AG10803 (cell line): ENCODE measurements at regions not wholly inside any gene's neighbourhood (a gene's known extent, or its start where the extent isn't known, plus 50 kb on each side); places are given as distances from the start of the nearest gene placed in this dataset.
A peak's percentile ranks its signal among the peaks of the same experiment; 100 is the strongest.

ENCODE experiments used
- DNase-seq: peaks from one replicate; pipeline ENCODE4 v3.0.0; 2010; ENCODE audit warnings: low read depth
- H3K4me3 ChIP-seq: 2 replicates; pipeline ENCODE4 v1.5.1; 2011; ENCODE audit warnings: mild to moderate bottlenecking, low read length, control low read depth
- TF ChIP-seq, protein P1 (sequence below): conservative IDR thresholded peaks from 2 replicates; pipeline ENCODE4 v1.5.1; 2011; ENCODE audit warnings: mild to moderate bottlenecking, low read length, control low read depth, inconsistent platforms

GRCh38 chr6:110529355-110529754 is 52.9 kb upstream of the SLC22A16 start:
- TF ChIP-seq, protein P1, sequence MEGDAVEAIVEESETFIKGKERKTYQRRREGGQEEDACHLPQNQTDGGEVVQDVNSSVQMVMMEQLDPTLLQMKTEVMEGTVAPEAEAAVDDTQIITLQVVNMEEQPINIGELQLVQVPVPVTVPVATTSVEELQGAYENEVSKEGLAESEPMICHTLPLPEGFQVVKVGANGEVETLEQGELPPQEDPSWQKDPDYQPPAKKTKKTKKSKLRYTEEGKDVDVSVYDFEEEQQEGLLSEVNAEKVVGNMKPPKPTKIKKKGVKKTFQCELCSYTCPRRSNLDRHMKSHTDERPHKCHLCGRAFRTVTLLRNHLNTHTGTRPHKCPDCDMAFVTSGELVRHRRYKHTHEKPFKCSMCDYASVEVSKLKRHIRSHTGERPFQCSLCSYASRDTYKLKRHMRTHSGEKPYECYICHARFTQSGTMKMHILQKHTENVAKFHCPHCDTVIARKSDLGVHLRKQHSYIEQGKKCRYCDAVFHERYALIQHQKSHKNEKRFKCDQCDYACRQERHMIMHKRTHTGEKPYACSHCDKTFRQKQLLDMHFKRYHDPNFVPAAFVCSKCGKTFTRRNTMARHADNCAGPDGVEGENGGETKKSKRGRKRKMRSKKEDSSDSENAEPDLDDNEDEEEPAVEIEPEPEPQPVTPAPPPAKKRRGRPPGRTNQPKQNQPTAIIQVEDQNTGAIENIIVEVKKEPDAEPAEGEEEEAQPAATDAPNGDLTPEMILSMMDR, result no peak
- DNase-seq, result peak; percentile 68
- no peak overlapping the region for H3K4me3 ChIP-seq

DNA sequence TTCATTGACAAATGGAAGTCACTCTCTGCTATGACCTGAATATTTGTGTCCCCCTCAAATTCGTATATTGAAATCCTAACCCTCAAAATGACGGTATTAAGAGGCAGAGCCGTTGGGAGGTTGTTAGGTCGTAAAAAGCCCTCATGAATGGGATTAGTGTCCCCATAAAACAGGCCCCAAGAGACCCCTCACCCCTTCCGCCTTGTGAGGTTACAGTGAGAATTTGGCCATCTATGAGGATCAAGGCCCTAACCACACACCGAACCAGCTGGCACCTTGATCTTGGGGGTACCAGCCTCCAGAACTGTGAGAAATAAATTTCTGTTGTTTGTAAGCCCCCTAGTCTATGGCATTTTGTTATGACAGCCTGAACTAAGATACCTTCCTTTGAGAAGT is 52.5 kb upstream of the SLC22A16 start:
- no peak overlapping the region for H3K4me3 ChIP-seq

DNA sequence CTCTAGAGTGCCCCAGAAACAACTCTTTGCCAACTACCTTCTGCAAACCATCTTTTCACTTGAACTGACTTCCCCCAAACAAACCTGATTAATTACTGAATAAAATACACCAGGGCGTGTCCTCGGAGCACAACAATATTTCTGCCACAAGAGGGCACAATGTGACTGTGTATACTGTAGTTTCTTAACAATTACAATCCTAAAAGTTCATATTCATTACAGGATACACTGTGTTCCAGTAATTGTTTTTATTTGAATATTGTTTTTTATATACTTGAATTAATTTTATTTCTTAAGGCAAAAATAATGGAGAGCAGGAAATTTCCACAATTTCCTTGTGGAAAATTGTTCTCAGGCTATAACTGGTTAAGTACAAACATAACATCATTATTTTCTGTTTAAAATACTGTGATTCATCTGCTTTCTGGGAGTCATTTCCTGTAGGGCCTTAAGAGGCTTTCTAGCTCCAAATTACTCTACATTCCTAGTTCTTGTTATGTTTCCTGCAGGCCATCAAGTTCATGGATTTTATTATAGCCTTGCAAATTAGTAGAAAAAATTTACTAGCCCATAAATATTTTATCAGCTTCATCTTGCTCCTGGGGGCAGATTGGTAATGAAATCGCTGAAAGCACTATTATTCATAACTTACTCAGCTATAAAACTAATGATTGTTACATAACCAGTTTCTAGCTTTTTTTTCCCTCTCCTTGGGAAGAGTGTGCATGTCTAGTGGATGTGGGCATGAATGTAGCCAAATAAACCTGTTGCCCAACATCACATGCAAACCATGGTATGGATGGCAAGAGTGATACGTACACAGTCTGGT is 51.9 kb upstream of the SLC22A16 start:
- no peak overlapping the region for H3K4me3 ChIP-seq
- TF ChIP-seq, protein P1, result peak; percentile 73
- DNase-seq, result peak; percentile 90

More for the DNA sequence above, 52.5 kb upstream of the SLC22A16 start:
- DNase-seq, result no peak
- TF ChIP-seq, protein P1, result no peak

DNA sequence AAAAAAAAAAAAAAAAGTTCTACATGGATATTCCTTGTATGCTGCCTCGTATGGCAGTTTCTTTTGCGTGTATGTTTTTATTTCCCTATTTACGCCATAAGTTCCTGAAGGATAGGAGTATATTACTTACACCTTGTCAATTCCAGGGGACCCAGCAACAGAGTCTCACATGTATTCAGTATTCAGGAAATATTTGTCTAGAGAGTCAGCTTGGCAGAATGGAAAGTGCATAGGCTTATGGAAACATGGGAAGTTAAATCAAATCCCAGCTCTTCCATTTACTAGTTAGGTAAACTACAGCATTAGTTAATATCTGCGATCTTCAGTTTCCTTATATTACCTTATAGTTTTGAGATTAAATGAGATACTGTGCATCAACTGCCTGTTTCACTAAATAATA is 51.1 kb upstream of the SLC22A16 start:
- DNase-seq, result no peak
- TF ChIP-seq, protein P1, result no peak
- H3K4me3 ChIP-seq, result no peak overlapping the region

DNA sequence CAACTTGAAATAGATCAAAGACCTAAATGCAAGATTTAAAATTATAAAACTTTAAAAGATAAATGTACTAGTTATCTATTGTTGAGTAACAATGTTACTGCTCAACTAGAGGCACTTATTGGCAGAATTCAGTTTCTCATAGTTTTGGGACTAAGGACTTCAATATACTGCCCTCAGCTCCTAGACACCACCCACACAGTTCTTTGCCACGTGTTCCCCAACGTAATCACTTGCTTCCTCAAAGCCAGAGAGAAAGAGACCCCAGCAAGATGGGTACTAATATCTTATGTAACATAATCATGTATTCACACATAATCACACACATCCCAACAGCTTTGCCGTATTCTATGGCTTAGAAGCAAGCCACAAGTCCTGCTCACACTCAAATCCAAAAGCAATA is 50.3 kb upstream of the SLC22A16 start:
- H3K4me3 ChIP-seq, result no peak overlapping the region
- DNase-seq, result no peak
- TF ChIP-seq, protein P1, result no peak
